Astrocyte (in vitro differentiated cells and primary cell): ENCODE measurements at regions not wholly inside any gene's neighbourhood (a gene's known extent, or its start where the extent isn't known, plus 50 kb on each side); places are given as distances from the start of the nearest gene placed in this dataset.

Experiments
- EZH2 ChIP-seq: IDR thresholded peaks from 2 replicates; pipeline ENCODE4 v1.6.1; 2012; ENCODE audit warnings: mild to moderate bottlenecking, low read length, inconsistent platforms; ENCODE audit not compliant: insufficient read depth
- TF ChIP-seq, protein P1 (sequence below): IDR thresholded peaks from 2 replicates; pipeline ENCODE4 v1.5.1; 2011; ENCODE audit warnings: low read depth, mild to moderate bottlenecking, inconsistent platforms, low read length, moderate library complexity; ENCODE audit not compliant: insufficient read depth

DNA sequence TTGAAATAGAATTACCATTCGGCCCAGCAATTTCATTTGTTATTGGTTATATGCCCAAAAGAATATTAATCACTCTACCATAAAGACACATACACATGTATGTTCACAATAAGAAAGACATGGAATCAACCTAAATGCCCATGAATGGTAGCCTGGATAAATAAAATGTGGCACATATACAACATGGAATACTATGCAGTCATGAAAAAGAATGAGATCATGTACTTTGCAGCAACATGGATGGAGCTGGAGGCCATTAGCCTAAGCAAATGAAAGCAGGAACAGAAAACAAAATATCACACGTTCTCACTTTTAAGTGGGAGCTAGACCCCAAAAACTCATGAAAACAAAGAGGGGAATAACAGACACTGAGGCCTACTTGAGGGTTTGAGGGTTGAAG is 52.6 kb upstream of the RNGTT start:
- TF ChIP-seq, protein P1, sequence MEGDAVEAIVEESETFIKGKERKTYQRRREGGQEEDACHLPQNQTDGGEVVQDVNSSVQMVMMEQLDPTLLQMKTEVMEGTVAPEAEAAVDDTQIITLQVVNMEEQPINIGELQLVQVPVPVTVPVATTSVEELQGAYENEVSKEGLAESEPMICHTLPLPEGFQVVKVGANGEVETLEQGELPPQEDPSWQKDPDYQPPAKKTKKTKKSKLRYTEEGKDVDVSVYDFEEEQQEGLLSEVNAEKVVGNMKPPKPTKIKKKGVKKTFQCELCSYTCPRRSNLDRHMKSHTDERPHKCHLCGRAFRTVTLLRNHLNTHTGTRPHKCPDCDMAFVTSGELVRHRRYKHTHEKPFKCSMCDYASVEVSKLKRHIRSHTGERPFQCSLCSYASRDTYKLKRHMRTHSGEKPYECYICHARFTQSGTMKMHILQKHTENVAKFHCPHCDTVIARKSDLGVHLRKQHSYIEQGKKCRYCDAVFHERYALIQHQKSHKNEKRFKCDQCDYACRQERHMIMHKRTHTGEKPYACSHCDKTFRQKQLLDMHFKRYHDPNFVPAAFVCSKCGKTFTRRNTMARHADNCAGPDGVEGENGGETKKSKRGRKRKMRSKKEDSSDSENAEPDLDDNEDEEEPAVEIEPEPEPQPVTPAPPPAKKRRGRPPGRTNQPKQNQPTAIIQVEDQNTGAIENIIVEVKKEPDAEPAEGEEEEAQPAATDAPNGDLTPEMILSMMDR = no peak
- no peak for TF ChIP-seq EZH2
